T-helper 22 cell (primary cell): ENCODE measurements at regions not wholly inside any gene's neighbourhood (a gene's known extent, or its start where the extent isn't known, plus 50 kb on each side); places are given as distances from the start of the nearest gene placed in this dataset.

Source experiments
- DNase-seq: peaks from one replicate; pipeline ENCODE4 v3.0.0-alpha.2; 2020; ENCODE audit warnings: low read depth

DNA sequence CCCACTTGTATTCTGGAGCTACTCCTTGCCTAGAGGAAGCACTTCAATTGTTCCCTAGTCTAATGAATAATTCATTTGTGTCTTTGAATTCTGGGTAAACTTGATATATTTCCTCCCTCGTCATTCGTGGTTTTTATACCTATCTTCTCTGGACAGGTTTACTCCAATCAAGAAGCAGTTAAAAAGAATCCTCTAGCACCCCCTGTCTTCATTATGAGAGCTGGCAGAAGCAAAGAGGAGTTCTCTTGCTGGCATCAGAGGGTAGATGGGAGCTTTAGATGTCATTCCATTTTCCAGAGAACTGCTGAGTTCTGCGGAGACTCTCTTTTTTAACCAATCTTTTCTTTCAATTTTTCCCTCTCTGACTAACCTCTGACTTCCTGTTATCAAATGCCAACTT, 627.7 kb downstream of the FGF9 start:
- DNase-seq: no peak

DNA sequence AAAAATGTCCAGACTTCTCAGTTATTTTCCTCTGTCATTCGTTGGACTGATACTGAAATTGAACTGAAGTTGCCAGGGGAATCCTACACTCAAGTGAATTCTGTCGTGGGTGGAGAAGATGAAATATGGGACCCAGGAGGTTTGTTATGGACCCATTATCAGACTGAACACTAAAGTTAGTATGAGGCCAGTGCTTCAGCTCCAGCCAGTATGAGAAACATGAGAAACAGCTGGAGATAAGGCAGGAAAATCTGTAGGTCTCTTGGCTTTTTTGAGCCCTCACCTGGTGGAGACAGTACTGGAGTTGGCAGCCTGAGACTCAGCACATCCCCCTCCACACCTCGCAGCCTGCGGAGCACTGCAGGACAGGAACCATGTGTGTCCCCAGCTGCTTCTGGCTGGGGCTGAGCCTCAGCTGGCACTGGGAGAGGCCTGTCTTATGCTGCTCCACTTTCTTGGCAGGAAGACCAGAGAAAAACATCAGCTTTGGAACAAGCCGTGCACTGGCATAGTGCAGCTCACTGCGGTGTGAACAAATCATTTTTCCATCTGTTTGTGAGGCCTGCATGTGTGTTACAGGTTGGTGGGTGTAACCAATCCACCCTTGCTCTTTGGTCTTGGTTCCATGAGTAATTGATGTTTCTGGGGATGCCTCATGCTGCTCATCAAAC, 641.0 kb downstream of the FGF9 start:
- no peak for DNase-seq

DNA sequence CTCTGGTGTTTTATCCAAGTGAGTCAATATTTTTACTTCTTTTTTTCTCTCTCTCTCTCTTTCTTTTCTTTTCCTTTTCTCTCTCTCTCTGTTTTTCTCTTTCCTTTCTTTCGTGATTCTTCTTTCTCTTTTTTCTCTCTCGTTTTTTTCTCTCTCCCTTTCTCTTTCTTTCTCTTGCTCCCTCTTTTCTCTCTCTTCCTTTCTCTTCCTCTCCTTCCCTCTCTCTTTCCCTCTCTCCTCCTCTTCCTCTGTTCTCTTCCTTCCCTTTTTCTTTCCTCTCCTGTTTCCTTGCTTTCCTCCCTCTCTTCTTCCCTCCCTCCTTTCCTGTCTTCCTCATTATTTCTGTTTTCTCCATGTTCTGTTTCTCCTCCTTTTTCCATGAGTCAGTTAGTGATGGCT, 641.5 kb downstream of the FGF9 start:
- DNase-seq: no peak

DNA sequence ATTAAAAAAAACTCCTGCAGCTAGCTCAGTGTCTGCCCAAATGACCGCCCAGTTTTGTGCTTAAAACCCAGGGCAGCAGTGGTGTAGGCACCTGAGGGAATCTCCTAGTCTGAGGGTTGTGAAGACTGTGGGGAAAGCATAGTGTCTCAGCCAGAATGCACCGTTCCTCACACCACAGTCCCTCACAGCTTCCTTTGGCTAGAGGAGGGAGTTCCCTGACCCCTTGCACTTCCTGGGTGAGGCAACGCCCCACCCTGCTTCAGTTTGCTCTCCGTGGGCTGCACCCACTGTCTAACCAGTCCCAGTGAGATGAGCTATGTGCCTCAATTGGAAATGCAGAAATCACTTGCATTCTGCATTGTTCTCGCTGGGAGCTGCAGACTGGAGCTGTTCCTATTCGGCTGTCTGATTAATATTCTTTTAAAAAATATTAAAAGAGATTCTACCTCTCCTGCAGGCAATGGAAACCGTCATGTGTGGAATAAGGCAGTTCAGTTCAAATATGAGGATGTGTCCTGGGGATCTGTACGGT, 645.7 kb downstream of the FGF9 start:
- no peak for DNase-seq

DNA sequence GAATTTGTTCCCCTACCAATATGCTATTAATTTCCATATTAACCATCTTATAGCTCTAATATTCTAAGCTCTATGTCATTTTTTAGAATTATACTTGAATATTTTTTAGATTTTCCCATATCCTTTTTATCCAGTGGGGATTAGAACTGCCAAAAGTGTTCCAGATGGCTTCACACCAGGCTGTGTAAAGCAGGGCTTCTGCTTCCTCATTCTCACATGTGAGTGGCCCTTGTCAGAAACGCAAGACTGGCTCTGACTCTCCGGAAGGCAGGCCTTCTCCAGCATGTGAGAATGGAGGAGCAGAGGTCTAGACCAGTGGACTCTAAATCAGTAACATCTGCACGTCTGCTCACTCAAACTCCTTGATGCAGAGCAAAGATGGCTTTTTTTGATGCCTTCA, 650.1 kb downstream of the FGF9 start:
- no peak for DNase-seq

DNA sequence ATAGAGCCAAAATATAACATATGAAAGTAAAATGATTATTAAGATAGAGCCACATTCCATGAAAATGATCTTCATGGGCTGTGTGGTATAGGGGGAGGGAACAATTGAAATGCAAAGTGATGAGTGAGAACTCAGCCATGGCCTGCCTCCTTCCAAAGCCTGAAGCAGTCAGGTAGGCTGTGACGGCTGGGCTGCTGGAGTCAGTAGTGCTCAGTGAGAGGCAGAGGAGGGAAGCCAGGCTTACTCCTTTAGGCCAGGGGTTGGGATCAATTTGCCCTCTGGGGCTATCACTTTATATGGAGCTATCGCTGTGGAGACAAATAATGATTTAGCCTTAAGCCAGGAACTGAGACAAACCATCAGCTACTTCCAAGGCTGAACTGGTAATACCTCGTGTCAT, 654.9 kb downstream of the FGF9 start:
- no peak for DNase-seq

DNA sequence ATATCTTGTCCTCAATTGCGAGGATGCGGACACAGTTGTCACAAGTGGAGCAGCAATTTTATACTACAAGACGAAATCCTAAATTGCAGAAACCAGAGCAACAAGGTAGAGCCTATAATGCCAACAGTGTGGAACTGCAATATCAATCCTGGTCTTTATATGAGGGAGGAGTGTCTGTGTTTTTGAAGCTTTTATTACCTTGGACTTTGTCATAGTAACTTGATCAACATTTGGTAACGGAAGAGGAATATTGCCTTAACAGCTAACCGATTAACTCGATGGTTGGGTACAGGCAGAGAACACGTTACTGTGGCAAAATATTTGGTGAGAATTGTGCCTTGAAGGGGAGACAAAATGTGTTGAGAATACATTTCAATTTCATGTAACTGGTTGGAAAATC, 661.5 kb downstream of the FGF9 start:
- no peak for DNase-seq

DNA sequence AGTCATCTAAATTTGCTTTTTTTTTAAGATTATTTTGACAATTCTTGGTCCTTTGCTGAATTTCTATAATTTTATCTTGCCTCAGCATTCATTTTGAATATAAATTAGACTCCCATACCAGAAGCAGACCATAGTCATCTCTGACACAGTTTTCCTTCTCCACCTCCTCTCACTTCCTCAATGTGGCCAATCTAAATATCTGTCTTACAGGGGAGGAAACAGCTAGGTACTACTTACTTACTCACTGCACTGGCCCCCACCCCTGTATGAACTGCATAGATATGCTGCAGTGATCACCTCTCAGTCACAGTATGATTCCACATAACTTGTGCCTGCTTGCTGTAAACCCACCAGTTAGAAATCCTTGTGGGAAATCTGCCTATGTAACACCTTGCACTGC, 665.6 kb downstream of the FGF9 start:
- DNase-seq: no peak

DNA sequence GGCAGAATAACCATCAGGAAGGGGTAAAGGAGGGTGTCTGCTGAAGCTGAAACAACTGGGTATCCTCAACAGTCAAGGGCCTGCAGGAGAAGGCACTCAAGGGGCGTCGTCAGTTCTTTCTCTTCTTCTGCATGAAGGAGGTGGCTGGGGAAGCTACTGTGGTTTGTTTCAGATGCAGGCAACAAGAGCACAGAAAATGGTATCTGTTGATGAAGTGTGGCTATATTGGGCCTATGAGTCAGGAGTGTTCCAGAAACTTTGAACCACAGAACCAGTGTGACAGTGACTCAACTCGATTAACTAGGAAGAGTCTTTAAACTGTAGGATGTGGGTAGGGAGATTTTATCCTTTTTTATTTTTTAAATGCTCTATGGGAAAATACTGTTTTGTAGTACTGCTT, 686.3 kb downstream of the FGF9 start:
- DNase-seq: no peak

DNA sequence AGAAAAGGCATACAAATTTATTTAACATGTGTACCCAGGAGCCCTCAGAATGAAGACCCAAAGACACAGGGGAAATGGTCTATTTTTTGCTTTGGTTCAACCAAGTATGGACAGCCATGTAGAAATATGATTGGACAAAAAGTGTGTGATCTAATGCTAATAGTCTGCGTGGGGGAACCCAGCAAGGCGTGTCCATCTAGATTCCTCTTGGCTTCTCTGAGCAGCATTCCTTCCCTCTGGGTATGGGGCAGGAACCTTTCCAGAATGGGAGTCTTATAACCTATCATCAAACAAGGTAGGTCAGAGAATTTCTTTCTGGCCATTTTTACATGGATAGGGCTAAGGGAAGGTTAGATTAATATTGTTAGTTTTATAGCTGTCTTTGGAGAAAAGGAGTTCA, 698.2 kb downstream of the FGF9 start:
- DNase-seq: no peak

DNA sequence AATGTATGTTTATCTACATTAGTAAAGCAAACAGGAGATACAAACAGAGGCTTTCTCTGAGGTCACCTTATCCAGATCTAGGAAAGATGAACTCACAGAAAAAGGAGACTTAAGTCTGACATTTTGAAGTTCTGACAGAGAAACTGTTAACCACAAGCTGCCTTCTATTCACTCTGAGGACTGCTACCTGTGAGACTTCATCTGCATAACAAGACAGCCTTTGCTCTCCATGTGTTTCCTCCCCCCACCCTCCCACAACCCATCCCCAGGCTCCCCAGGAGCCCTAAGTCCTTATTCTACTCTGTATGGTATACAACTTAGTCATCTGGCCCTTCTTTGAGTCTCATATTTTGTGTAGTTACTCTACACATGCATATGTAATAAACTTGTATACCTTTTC, 699.0 kb downstream of the FGF9 start:
- no peak for DNase-seq

DNA sequence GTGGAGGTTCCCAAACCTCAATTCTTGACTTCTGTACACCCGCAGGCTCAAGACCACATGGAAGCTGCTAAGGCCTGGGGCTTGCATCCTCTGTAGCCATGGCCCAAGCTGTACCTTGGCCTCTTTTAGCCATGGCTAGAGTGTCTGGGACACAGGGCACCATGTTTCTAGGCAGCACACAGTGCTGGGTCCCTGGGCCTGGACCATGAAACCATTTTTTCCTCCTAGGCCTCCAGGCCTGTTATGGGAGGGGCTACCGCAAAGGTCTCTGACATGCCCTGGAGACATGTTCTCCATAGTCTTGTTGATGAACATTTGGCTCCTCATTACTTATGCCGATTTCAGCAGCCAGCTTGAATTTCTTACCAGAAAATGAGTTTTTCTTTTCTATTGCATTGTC, 701.4 kb downstream of the FGF9 start:
- DNase-seq: no peak

DNA sequence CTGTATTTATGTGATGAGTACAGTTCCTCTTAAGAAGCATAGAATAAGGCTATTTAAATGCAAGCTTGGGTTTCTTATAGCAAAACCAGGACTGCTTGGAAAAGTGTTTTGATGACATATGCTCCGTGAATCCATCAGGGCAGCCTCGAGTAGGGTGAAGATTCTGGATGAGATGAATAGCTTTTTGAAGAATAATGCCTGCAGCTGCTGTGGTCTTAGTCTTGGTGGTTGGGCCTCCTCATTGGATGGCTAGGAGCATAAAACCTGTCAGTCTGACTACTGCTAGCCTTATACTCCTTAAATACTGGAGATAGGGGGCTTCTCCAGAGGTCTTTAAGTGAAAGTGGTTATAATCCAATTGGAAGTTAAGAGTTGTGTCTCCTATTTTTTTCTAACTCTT, 704.3 kb downstream of the FGF9 start:
- no peak for DNase-seq

DNA sequence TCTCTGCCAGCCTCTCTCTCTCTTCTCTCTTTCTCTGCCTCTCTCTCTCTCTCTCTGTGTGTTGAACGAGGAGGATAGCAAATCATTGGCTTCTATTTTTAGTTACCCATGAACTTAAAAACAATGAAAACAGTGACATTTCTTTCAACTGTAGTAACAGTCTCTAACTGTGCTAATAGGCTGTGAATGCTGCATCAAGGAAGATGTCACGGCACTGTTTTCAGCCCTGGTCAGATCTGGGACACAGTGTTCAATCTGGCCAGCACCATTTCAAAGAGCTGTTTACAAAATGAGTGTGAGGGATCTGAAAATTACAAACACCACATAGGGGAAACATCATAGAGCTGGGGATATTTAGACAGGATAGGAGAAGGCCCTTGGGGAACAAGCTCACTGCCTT, 717.0 kb downstream of the FGF9 start:
- no peak for DNase-seq

DNA sequence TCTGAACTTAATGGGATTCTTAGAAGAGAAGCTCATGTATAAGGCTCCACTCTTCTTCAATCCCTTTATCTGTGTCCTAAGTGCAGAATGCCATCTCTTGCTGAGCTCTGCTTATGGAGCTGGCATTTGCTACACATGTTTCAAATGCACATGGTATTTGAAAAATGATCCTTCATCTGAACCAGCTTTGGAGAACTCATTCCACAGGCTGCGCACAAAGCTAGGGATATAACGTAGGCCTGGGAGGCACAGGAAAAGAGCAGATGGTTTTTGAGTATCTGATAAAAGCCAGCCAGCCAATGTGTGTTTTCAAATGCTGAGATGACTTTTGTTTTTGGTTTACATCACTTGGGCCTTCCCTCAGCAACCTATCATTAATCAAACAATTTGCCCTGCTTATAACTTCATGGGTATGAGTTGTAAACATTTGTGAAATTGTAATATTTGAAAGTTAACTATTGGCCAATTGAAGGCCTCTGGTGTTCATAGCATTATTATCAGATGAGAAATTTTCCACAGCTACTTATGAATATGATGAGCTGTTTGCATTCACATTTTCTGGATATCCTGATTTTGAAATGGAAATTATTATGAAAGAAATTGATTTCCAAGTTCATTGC, 729.0 kb downstream of the FGF9 start:
- DNase-seq: no peak

DNA sequence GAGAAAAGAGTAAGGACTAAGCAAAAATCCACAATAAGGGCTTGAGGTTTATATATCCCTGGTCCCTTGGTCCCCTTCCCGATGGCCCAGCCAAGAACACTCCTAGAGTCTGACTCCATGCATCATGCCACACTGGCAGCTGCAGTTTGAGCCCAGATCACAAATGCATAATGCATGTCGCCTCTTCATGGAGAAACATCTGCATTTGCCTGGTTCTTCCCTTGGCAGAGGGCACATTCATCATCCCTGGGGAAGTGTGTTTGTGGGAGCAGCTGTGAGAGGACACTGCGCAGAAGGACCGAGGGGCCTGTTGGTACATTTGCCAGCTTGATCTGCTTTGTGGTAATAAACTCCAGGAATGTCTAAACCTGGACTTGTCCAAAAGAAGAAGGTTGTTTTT, 731.8 kb downstream of the FGF9 start:
- no peak for DNase-seq

DNA sequence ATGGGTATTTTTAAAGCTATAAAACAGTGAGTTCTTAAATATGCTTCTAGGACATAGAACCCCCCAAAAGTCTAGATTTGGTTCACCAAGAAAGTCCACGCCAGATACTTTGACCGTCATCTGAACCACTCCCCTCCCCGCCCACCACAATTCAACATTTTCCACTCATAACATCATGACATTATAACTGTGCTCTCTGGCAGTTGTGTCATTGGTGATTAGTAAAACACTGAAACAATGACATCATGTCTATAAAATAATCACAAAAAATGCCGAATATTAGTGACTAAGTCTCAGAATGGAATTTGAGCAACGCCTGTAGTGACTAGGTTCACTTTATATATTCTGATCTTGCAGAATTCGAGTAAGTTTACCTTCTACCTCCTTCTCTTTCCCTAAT, 732.3 kb downstream of the FGF9 start:
- no peak for DNase-seq

DNA sequence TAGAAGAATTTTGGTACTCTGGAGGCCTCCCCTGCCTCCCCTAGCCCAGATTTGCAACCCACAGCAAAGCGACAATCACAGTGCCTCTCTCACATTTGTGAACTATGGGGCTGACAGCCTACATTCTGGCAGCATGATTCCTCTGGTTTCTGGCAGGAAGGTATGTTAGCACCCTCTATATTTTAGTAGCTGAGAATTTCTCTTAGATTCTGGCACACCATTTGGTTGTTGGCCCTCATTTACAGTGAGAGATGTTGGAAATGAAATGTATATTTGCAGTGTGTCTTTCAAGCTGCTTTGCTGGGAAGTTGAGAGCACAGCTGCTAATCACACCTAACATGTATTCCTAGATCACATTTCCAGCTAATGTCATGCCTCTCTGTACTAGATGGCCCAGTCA, 735.0 kb downstream of the FGF9 start:
- no peak for DNase-seq

DNA sequence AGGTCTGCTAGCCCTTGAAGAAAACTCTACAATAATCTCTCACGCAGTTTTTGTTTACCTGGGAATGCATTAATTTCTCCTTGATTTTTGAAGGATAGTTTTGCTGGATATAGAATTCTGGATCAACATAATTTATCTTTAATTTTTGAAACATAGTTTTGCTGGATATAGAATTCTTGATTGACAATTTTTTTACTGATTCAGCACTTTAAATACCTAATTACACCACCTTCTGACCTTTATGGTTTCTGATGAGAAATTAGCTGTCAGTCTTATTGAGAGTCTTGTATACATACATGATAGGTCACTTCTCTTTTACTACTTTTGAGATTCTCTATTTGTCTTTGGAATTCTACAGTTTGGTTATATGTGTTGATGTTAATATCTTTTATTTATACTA, 741.6 kb downstream of the FGF9 start:
- DNase-seq: no peak

DNA sequence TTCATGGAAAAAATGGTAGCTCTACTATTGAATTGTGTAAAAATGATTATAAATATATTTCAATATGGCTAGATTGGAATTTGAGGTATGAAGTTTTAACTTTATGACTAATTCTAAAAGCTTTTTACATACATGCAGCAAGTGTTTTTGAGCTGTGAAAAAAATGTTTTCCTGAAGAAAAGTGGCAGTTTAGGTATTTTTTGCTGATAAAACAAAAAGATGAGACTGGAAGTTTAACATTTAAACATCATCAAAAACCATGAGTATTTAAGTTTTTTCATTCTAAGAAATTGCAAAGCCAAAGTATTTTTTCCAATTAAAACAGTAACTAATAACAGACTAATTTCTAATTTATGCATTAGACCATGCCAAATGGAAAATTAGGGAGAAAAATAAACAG, 751.1 kb downstream of the FGF9 start:
- DNase-seq: no peak

DNA sequence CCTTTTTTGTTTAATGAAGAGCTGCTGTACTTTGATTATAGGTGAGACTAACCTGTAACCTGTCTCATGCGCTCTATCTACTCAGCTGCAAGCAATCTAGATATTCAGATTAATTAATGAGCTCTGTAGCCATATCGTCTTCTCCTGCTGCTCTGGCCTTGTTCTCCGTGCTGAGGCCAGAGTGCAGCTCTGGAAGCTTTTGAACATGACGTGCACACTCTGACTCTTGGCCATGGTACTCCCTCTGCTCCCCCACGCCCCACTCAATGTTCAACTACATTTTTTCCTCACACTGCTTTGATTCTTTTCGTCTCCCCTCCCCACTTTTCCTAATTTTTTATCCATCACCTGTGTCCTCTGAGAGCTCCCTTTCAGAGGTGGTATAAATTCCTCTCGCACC, 751.8 kb downstream of the FGF9 start:
- DNase-seq: no peak

DNA sequence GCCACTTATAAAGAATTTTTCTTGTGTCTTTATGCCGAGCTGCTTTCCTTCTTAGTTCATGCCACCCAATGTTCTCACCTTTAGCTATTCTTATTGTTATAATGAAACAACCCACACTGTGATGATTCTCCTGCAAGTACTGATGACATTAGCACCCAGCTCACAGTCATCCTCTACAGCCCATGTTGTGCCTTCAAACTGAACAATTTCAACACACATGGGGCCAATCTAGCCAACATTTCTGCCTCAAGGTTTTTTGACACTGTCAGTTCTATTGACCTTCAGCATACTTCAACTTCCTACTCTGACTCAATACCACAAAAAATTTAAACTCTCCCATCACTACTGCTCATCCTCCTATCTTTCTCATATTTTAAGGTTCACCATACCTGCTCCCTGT, 752.4 kb downstream of the FGF9 start:
- DNase-seq: no peak

DNA sequence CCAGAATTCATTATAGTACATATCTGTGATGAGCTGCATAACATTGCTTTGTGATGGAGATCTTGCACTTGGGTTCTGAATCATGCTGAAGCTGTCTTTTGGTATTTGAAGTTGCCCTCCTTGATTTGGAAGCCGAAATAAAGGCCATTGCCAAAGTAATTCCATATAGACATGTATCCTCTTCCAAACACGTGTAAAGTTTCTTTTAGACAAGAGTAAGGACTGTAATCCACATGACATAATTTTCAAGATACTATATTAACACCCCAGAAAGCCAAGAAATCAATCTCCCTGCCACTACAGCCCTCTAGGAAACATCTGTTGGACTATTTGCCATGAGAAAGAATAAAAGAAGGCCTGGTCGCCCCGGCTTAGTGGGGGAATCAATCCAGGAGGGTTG, 754.2 kb downstream of the FGF9 start:
- DNase-seq: no peak

DNA sequence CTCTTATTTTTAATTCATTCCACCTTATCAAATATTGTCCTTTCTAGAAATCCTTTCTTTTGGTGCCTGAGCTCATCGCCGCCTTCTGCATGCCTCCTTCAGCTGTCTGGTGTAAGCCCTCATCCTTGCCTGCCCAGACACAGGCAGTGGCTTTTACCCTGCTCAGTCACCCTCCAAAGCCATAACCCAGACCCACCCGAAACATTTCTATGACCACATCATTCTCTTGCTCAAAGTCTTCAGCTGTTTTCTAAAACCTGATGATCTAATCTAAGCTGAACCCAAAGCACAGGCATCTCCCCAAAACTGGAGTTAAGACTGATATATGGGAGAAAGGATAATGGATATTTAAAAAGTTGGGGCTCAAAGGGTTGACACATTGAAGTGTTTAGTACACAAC, 753.7 kb upstream of the SGCG start:
- no peak for DNase-seq
